Esophagus squamous epithelium (tissue), 4 donors: ENCODE measurements at regions not wholly inside any gene's neighbourhood (a gene's known extent, or its start where the extent isn't known, plus 50 kb on each side); places are given as distances from the start of the nearest gene placed in this dataset.

Experiments used
- CTCF ChIP-seq, 6 experiments: fragments of 450-650 bp in 4 of 6; fragments of 200-600 bp in 2 of 6; sonication (generic) in 2 of 6; IDR thresholded peaks; one replicate each; pipeline ENCODE4 v1.5.1; 2016 to 2019; ENCODE audit warnings: antibody characterized with exemption in 6 of 6, mild to moderate bottlenecking in 4 of 6, moderate library complexity in 4 of 6
- POLR2A ChIP-seq, 4 donors: fragments of 450-650 bp; IDR thresholded peaks; one replicate each; pipeline ENCODE4 v1.6.1; 2017; ENCODE audit warnings: antibody characterized with exemption in 4 of 4, mild to moderate bottlenecking in 4 of 4, moderate library complexity in 3 of 4

GRCh38 chr17:6278376-6278775, 156.5 kb downstream of the AIPL1 start:
- no peak for TF ChIP-seq CTCF (IDR thresholded peaks at IDR 0.05)
- no peak for TF ChIP-seq POLR2A (IDR thresholded peaks at IDR 0.05)
